GM21717 (cell line): ENCODE measurements at regions not wholly inside any gene's neighbourhood (a gene's known extent, or its start where the extent isn't known, plus 50 kb on each side); places are given as distances from the start of the nearest gene placed in this dataset.

Source experiments
- ATAC-seq: cut with Tn5 transposase; IDR thresholded peaks from one replicate; pipeline ENCODE4 v1.9.1; 2021; ENCODE audit warnings: mild to moderate bottlenecking, moderate library complexity; ENCODE audit not compliant: unreplicated experiment

DNA sequence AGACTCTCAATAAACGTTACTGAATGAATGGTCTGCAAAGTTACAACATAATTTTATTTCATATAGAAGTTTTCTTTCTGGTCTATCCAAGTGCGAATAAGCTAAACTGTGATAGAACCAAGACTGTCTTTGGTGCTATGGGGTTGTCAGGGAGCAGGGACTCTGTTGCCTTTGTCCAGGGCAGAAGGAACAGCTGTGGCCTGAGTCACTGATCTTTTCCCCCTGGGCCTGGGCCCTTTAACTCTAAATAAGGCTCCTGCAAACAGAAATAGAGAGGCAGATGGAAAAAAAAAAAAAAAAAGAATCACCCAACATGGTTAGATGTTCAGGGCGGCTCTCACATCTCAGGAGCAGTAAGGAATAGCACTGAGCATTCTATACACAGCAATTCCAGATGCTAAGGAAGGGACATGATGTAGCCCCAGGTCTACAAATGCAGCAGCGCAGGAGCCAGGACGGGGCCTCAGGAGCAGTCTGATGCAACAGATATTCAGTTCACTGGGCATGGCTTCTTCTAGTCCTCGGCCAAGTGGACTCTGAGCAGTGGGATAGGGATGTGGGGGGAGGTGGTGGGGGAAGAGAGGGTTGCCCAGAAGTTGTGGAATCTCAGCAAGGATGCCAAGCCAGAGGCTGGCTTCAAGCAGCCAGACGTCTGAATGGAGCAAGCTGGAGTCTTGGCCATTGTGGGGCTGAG is 247.1 kb upstream of the SIX2 start:
- ATAC-seq, result no peak

- ATAC-seq, result no peak
Observed at GRCh38 chr2:45255563-45255962, 246.3 kb upstream of the SIX2 start.

DNA sequence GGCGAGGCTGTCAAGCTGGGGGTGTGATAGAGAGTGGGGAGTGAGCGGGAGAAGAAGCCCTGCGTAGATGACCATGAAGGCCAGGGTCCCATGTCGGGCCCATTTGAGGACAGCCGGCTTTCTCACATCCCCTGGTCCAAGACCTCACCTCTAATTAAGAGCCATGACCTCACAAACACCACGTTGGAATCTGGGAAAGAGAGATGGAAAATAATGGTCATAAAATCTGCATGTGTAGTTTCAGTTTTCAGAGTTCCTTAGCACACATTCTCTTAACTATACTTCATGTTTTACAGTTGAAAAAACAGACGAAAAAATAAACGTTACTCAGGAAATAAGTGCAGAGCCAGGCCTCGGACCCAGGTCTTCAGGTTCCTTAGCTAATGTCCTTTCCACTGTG is 244.8 kb upstream of the SIX2 start:
- ATAC-seq, result no peak

DNA sequence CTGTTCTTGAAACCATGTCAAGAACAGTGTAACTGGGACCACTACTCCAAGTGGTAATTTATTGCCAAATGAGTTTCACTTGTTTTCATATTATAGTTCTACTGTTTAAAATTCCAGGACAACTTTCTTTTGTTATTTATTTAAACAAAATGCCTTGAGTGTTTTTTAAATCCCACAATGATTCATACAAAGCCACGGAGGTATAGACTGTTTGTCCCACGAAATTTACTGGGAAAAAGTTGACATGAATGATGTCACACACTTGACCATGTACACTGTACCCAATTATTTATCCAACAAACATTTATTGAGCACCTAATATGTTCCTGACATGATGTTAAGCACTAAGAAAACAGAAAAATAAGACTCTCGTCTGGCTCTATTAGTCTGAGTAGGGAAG is 243.9 kb upstream of the SIX2 start:
- ATAC-seq, result no peak

GRCh38 chr2:45250176-45250575 is 240.9 kb upstream of the SIX2 start:
- no peak for ATAC-seq

GRCh38 chr2:45248214-45248613 is 239.0 kb upstream of the SIX2 start:
- no peak for ATAC-seq

DNA sequence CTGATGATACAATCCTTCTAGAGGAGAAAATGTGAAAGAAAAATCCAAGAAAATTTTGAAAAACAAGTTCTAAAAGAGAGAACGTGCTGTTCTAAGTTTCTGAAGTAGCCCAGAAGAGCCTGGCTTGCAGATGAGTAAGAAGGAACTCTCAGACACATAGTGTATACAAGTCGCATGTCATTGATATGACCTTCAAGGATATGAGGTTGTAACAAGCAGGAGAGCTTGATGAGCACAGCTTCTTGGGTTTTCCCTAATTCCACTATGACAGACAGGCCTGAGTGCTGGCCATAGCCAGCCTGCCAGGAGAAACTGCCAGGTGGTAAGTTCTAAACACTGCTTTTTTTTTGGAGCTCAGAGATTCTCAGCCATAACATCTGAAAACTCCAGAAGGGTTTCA is 235.7 kb upstream of the SIX2 start:
- ATAC-seq, result no peak

DNA sequence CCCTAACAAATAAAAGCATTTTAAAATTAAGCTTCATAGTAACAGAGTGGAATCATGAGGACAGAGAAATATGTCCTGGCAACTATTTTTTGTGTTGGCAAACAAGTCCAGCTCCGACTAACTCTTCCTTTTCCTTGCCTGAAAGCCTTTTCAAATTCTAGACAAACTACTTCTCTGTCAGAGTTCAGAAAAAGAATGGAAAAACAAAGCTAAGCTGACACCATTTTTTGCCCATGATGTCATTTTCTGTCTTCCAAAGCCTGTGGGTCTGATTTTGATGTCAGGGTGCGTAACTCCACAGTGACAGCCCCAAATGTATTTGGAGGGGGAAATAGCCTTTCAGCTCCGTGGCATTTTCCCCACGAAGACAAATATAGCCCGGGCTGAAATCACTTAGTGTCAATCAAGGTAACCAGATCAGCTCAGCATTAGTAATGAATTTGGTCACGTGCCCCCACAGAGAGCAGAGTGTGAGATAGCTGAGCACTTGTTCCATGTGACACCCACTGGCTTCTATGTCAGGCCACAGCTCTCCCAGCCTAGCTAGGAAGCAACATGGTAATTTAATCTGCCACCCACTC is 233.0 kb upstream of the SIX2 start:
- no peak for ATAC-seq

- ATAC-seq, result no peak
Observed at GRCh38 chr2:45241061-45241561, 231.9 kb upstream of the SIX2 start.

- ATAC-seq, result no peak
Observed at GRCh38 chr2:45237850-45238542, 228.7 kb upstream of the SIX2 start.

GRCh38 chr2:45237128-45237527 is 227.9 kb upstream of the SIX2 start:
- no peak for ATAC-seq

DNA sequence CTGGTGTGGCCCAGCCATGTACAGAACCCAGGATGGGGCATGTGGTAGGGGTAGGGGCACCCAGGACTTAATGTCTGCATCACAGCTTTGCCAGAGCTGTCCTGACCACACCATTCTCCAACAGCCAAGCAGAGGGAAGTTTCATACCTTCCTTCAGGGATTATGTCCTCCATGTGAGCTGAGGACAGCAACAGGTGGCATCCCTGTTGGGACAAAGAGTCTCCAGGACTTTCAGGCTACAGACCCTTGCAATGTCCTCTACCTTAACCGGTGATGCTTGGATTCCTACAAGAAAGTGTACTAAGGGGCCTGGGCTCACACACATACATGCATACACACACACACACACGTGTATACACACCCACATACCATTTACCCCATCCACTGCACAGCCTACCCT is 227.0 kb upstream of the SIX2 start:
- no peak for ATAC-seq

- no peak for ATAC-seq
Observed at GRCh38 chr2:45233301-45233700, 224.0 kb upstream of the SIX2 start.

- no peak for ATAC-seq
Observed at GRCh38 chr2:45232818-45233217, 223.6 kb upstream of the SIX2 start.

GRCh38 chr2:45229411-45229810 is 220.2 kb upstream of the SIX2 start:
- no peak for ATAC-seq

GRCh38 chr2:45227347-45227746 is 218.1 kb upstream of the SIX2 start:
- no peak for ATAC-seq

DNA sequence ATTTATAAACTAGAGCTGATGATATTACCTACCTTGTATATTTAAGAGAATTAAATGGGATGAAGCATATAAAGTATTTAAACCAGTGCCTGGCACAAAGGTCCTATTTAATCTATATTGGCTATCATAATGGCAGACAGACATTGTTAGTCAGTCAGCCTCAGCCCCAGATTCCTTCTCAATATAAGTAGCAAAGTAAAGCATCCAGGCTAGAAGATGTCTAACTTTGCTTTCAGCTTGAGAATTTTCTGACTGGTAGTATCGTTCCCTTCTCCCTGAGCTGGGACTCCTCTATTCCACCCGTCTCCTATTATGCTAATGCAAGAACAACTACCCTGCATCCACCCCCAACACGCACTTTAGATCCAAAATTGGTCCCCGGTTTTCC is 215.7 kb upstream of the SIX2 start:
- ATAC-seq, result no peak

DNA sequence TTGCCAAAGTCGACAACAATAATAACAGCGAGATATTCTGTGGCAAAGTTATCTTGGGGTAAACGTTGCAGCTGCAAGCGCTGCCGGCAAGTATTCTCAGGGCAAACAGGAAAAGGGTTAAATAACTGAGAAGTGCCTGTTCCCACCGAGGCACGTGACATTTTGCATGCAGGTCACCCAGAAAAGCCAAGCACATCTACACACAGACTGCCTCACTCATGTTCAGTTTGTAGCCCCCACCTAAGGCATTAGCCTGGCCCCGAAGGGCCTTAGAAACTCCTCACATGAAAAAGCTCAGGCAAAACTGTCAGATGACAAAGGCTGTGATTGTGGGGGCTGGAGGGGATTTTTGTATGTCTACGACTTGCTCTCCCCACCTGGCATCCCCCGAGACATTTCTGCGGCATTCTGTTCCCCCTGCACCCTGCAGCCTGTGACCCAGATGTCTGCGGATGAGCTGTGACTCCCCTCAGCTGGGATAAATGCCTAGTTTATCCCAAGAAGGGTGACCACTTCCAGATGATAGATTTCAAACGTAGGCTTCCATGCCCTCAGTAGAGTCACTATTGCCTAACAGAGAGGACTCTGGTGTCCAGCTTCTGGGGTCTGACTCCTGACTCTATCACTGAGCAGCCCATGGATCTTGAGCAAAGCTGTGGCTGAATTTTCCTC is 215.2 kb upstream of the SIX2 start:
- no peak for ATAC-seq

DNA sequence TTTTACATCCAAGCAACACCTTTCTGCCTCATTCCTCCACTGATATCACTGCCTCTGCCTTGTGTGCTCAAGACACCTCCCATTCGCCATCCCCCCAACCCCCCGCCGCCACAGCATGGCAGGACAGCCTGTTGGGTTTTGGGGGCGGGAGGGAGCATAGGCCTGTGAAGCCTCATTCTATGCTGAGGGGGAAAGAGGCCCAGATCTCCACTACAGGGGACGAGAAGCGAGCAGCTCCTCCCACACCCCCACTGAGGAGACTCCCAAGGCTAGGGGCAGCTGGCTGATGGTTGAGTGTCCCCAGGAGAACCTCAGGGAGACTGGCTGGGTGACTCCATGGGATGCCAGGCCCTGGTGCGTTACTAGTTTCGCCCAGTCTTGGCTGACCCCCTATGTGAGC is 214.3 kb upstream of the SIX2 start:
- no peak for ATAC-seq

- no peak for ATAC-seq
Observed at GRCh38 chr2:45220227-45220626, 211.0 kb upstream of the SIX2 start.

DNA sequence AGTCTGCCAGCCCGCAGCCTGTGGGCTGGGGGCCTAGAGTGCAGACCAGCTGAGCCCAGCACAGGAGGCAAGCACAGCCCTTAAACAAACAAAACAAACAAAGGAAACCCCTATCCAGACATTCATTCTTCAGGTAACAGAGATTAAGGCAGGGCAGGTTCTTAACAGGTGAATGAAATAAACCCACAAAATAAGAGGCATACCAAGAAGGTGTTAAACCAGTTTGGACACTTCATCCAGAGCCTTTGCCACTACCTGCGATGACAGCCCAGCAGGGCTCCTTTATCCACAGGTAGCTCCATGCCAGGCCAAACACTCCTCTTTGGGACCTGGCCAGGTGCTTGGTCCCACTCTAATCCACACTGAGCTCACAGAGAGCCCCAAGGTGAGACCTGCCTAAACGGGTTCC is 209.7 kb upstream of the SIX2 start:
- no peak for ATAC-seq

DNA sequence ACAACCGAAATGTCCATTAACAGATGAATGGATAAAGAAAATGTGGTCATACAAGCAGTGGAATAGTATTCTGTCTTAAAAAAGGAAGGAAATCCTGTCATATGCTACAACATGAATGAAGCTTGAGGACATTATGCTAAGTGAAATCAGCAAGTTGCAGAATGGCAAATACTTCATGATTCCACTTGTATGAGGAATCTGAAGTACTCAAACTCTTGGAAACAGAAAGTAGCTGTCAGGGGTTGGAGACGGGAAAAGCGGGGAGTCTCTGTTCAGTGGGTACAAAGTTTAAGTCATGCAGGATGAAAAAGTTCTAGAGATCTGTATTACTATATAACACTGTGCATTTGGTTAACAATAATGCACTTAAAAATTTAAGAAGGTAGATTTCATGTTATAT is 209.0 kb upstream of the SIX2 start:
- ATAC-seq, result no peak
